Glomerular visceral epithelial cell (primary cell): ENCODE measurements at regions not wholly inside any gene's neighbourhood (a gene's known extent, or its start where the extent isn't known, plus 50 kb on each side); places are given as distances from the start of the nearest gene placed in this dataset.
"Not testable (repeated sequence)": the region's sequence is repeated elsewhere in the genome, so short reads cannot be mapped to it uniquely, and the experiment has no call there.

ENCODE experiments used
- DNase-seq: peaks from one replicate; pipeline ENCODE4 v3.0.0-alpha.2; 2016; ENCODE audit errors: extremely low spot score

- no peak for DNase-seq
Observed at GRCh38 chr12:97616946-97617345, 154.3 kb downstream of the RMST start.

GRCh38 chr12:97628962-97629361 is 166.4 kb downstream of the RMST start:
- DNase-seq, result no peak

GRCh38 chr12:97629382-97629781 is 166.8 kb downstream of the RMST start:
- DNase-seq, result no peak

- no peak for DNase-seq
Observed at GRCh38 chr12:97630356-97630755, 167.8 kb downstream of the RMST start.

- DNase-seq, result no peak
Observed at GRCh38 chr12:97630875-97631274, 168.3 kb downstream of the RMST start.

GRCh38 chr12:97637770-97638169 is 175.2 kb downstream of the RMST start:
- DNase-seq, result no peak

- DNase-seq, result no peak
Observed at GRCh38 chr12:97638739-97639138, 176.1 kb downstream of the RMST start.

- DNase-seq, result no peak
Observed at GRCh38 chr12:97639702-97640101, 177.1 kb downstream of the RMST start.

GRCh38 chr12:97640826-97641225 is 178.2 kb downstream of the RMST start:
- DNase-seq, result no peak

GRCh38 chr12:97642911-97643310 is 180.3 kb downstream of the RMST start:
- DNase-seq, result no peak

- DNase-seq, result no peak
Observed at GRCh38 chr12:97643924-97644323, 181.3 kb downstream of the RMST start.

- DNase-seq, result no peak
Observed at GRCh38 chr12:97645726-97646125, 183.1 kb downstream of the RMST start.

- no peak for DNase-seq
Observed at GRCh38 chr12:97647142-97647541, 184.5 kb downstream of the RMST start.

GRCh38 chr12:97650242-97650641 is 187.6 kb downstream of the RMST start:
- no peak for DNase-seq

GRCh38 chr12:97656548-97656947 is 193.9 kb downstream of the RMST start:
- not testable (repeated sequence) for DNase-seq

- DNase-seq, result no peak
Observed at GRCh38 chr12:97659117-97659880, 196.7 kb downstream of the RMST start.

- DNase-seq, result no peak
Observed at GRCh38 chr12:97666263-97666662, 203.7 kb downstream of the RMST start.

- no peak for DNase-seq
Observed at GRCh38 chr12:97672870-97673269, 210.3 kb downstream of the RMST start.

GRCh38 chr12:97680751-97681150 is 218.1 kb downstream of the RMST start:
- DNase-seq, result no peak

GRCh38 chr12:97681612-97682504 is 219.3 kb downstream of the RMST start:
- DNase-seq, result no peak

- DNase-seq, result no peak
Observed at GRCh38 chr12:97685360-97685759, 222.8 kb downstream of the RMST start.

GRCh38 chr12:97701901-97702300 is 239.3 kb downstream of the RMST start:
- DNase-seq, result no peak

GRCh38 chr12:97711392-97711791 is 248.8 kb downstream of the RMST start:
- no peak for DNase-seq
